ENCODE measurements at regions not wholly inside any gene's neighbourhood (a gene's known extent, or its start where the extent isn't known, plus 50 kb on each side); places are given as distances from the start of the nearest gene placed in this dataset.

- Histone ChIP-seq H3K9me3 (ENCODE audit: insufficient read depth, low read depth, low read length) (no peaks in the 10 kb centered on the region), H3K23ac (ENCODE audit: low read length) (no peak overlapping the region), H3K14ac (ENCODE audit: low read length) (no peak overlapping the region), H4K91ac (ENCODE audit: low read depth, low read length) (no peak overlapping the region), H3K27me3 (ENCODE audit: insufficient read depth, low read length) (no peaks in the 10 kb centered on the region), H3K79me2 (ENCODE audit: control insufficient read depth, insufficient read depth, low read length, poor library complexity) (no peaks in the 10 kb centered on the region), H3K18ac (ENCODE audit: low read length) (no peak overlapping the region), H3K4me3 (ENCODE audit: low read depth, low read length) (no peak overlapping the region), H3K4me1 (ENCODE audit: control insufficient read depth in 1 of 2, insufficient read depth in 2 of 2, low read length in 2 of 2) (no peaks in the 10 kb centered on the region), H2BK12ac (ENCODE audit: low read length) (no peak overlapping the region), H2BK5ac (ENCODE audit: low read depth, low read length, poor library complexity) (no peak overlapping the region), H2BK120ac (ENCODE audit: insufficient read depth, low read length, poor library complexity) (no peak overlapping the region), H3K4ac (ENCODE audit: low read depth, low read length) (no peak overlapping the region), H3K79me1 (ENCODE audit: low read length) (no peaks in the 10 kb centered on the region), H3K9ac (ENCODE audit: low read length) (no peak overlapping the region), H2AK5ac (ENCODE audit: low read length) (no peak overlapping the region), H3K36me3 (ENCODE audit: control insufficient read depth in 1 of 2, insufficient read depth in 2 of 2, low read length in 2 of 2) (no peaks in the 10 kb centered on the region), H3K27ac (ENCODE audit: low read depth, low read length) (no peak overlapping the region), H3K4me2 (ENCODE audit: low read length) (no peak overlapping the region), H4K8ac (ENCODE audit: low read depth, low read length) (no peak overlapping the region), H2AFZ (ENCODE audit: insufficient read depth, low read length, poor library complexity) (no peak overlapping the region), H4K12ac (ENCODE audit: low read depth, low read length) (no peak overlapping the region)
- DNase-seq = peak in 1 of 2 donors; percentile 15
Observed at GRCh38 chr4:19256823-19257222, 994.9 kb upstream of the SLIT2 start.

GRCh38 chr4:19254486-19254885 is 997.2 kb upstream of the SLIT2 start:
- Histone ChIP-seq H3K4me1 (ENCODE audit: control insufficient read depth in 1 of 2, insufficient read depth in 2 of 2, low read length in 2 of 2) (no peaks in the 10 kb centered on the region), H3K9me3 (ENCODE audit: insufficient read depth, low read depth, low read length) (no peaks in the 10 kb centered on the region), H3K18ac (ENCODE audit: low read length) (no peak overlapping the region), H3K36me3 (ENCODE audit: control insufficient read depth in 1 of 2, insufficient read depth in 2 of 2, low read length in 2 of 2) (no peaks in the 10 kb centered on the region), H2AFZ (ENCODE audit: insufficient read depth, low read length, poor library complexity) (no peak overlapping the region), H3K14ac (ENCODE audit: low read length) (no peak overlapping the region), H2BK120ac (ENCODE audit: insufficient read depth, low read length, poor library complexity) (no peak overlapping the region), H4K12ac (ENCODE audit: low read depth, low read length) (no peak overlapping the region), H3K79me1 (ENCODE audit: low read length) (no peaks in the 10 kb centered on the region), H4K91ac (ENCODE audit: low read depth, low read length) (no peak overlapping the region), H3K23ac (ENCODE audit: low read length) (no peak overlapping the region), H3K27me3 (ENCODE audit: insufficient read depth, low read length) (no peaks in the 10 kb centered on the region), H3K4me3 (ENCODE audit: low read depth, low read length) (no peak overlapping the region), H3K4ac (ENCODE audit: low read depth, low read length) (no peak overlapping the region), H3K4me2 (ENCODE audit: low read length) (no peak overlapping the region), H2BK5ac (ENCODE audit: low read depth, low read length, poor library complexity) (no peak overlapping the region), H3K27ac (ENCODE audit: low read depth, low read length) (no peak overlapping the region), H2AK5ac (ENCODE audit: low read length) (no peak overlapping the region), H3K9ac (ENCODE audit: low read length) (no peak overlapping the region), H4K8ac (ENCODE audit: low read depth, low read length) (no peak overlapping the region), H2BK12ac (ENCODE audit: low read length) (no peak overlapping the region), H3K79me2 (ENCODE audit: control insufficient read depth, insufficient read depth, low read length, poor library complexity) (no peaks in the 10 kb centered on the region)
- no peak for DNase-seq

- Histone ChIP-seq H3K79me2 (ENCODE audit: control insufficient read depth, insufficient read depth, low read length, poor library complexity) (no peaks in the 10 kb centered on the region), H2AFZ (ENCODE audit: insufficient read depth, low read length, poor library complexity) (no peak overlapping the region), H3K4me3 (ENCODE audit: low read depth, low read length) (no peak overlapping the region), H3K27me3 (ENCODE audit: insufficient read depth, low read length) (no peaks in the 10 kb centered on the region), H4K12ac (ENCODE audit: low read depth, low read length) (no peak overlapping the region), H3K36me3 (ENCODE audit: control insufficient read depth in 1 of 2, insufficient read depth in 2 of 2, low read length in 2 of 2) (no peaks in the 10 kb centered on the region), H2BK5ac (ENCODE audit: low read depth, low read length, poor library complexity) (no peak overlapping the region), H3K79me1 (ENCODE audit: low read length) (no peaks in the 10 kb centered on the region), H3K27ac (ENCODE audit: low read depth, low read length) (no peak overlapping the region), H4K91ac (ENCODE audit: low read depth, low read length) (no peak overlapping the region), H2BK120ac (ENCODE audit: insufficient read depth, low read length, poor library complexity) (no peak overlapping the region), H3K14ac (ENCODE audit: low read length) (no peak overlapping the region), H2AK5ac (ENCODE audit: low read length) (no peak overlapping the region), H3K9ac (ENCODE audit: low read length) (no peak overlapping the region), H3K23ac (ENCODE audit: low read length) (no peak overlapping the region), H3K4me1 (ENCODE audit: control insufficient read depth in 1 of 2, insufficient read depth in 2 of 2, low read length in 2 of 2) (no peaks in the 10 kb centered on the region), H3K9me3 (ENCODE audit: insufficient read depth, low read depth, low read length) (no peaks in the 10 kb centered on the region), H2BK12ac (ENCODE audit: low read length) (no peak overlapping the region), H4K8ac (ENCODE audit: low read depth, low read length) (no peak overlapping the region), H3K18ac (ENCODE audit: low read length) (no peak overlapping the region), H3K4me2 (ENCODE audit: low read length) (no peak overlapping the region), H3K4ac (ENCODE audit: low read depth, low read length) (no peak overlapping the region)
- WGBS (ENCODE audit: extremely low coverage, insufficient coverage, insufficient read length) = no CpG with 5 or more reads among the region's 4 CpGs
- no peak for DNase-seq
Observed at GRCh38 chr4:19248023-19248422, 1003.7 kb upstream of the SLIT2 start.

GRCh38 chr4:19241895-19242294 is 1009.8 kb upstream of the SLIT2 start:
- H4K8ac ChIP-seq (ENCODE audit: low read depth, low read length) = no peak overlapping the region
- H3K23ac ChIP-seq (ENCODE audit: low read length) = no peak overlapping the region
- H3K27ac ChIP-seq (ENCODE audit: low read depth, low read length) = no peak overlapping the region
- H4K91ac ChIP-seq (ENCODE audit: low read depth, low read length) = no peak overlapping the region
- no peaks in the 10 kb centered on the region for H3K79me2 ChIP-seq (ENCODE audit: control insufficient read depth, insufficient read depth, low read length, poor library complexity)
- peaks cover 7% of the 10 kb centered on the region for H3K79me1 ChIP-seq (ENCODE audit: low read length)
- no peak overlapping the region for H2AK5ac ChIP-seq (ENCODE audit: low read length)
- no peaks in the 10 kb centered on the region for H3K36me3 ChIP-seq (ENCODE audit: control insufficient read depth in 1 of 2, insufficient read depth in 2 of 2, low read length in 2 of 2)
- no peak overlapping the region for H3K4me3 ChIP-seq (ENCODE audit: low read depth, low read length)
- H3K14ac ChIP-seq (ENCODE audit: low read length) = no peak overlapping the region
- H4K12ac ChIP-seq (ENCODE audit: low read depth, low read length) = no peak overlapping the region
- no peak overlapping the region for H2AFZ ChIP-seq (ENCODE audit: insufficient read depth, low read length, poor library complexity)
- H2BK120ac ChIP-seq (ENCODE audit: insufficient read depth, low read length, poor library complexity) = no peak overlapping the region
- peak; percentile 7 to 57 for DNase-seq
- H3K9me3 ChIP-seq (ENCODE audit: insufficient read depth, low read depth, low read length) = no peaks in the 10 kb centered on the region
- WGBS (ENCODE audit: extremely low coverage, insufficient coverage, insufficient read length) = no CpG with 5 or more reads among the region's 4 CpGs
- H2BK12ac ChIP-seq (ENCODE audit: low read length) = no peak overlapping the region
- H2BK5ac ChIP-seq (ENCODE audit: low read depth, low read length, poor library complexity) = no peak overlapping the region
- no peak overlapping the region for H3K9ac ChIP-seq (ENCODE audit: low read length)
- no peaks in the 10 kb centered on the region for H3K27me3 ChIP-seq (ENCODE audit: insufficient read depth, low read length)
- H3K4me1 ChIP-seq (ENCODE audit: control insufficient read depth in 1 of 2, insufficient read depth in 2 of 2, low read length in 2 of 2) = no peaks in the 10 kb centered on the region
- no peak overlapping the region for H3K4ac ChIP-seq (ENCODE audit: low read depth, low read length)
- no peak overlapping the region for H3K18ac ChIP-seq (ENCODE audit: low read length)
- H3K4me2 ChIP-seq (ENCODE audit: low read length) = no peak overlapping the region

GRCh38 chr4:19239565-19239964 is 1012.1 kb upstream of the SLIT2 start:
- H3K23ac ChIP-seq (ENCODE audit: low read length) = no peak overlapping the region
- H3K27me3 ChIP-seq (ENCODE audit: insufficient read depth, low read length) = no peaks in the 10 kb centered on the region
- H2AFZ ChIP-seq (ENCODE audit: insufficient read depth, low read length, poor library complexity) = no peak overlapping the region
- H3K79me2 ChIP-seq (ENCODE audit: control insufficient read depth, insufficient read depth, low read length, poor library complexity) = no peaks in the 10 kb centered on the region
- H3K14ac ChIP-seq (ENCODE audit: low read length) = no peak overlapping the region
- H4K12ac ChIP-seq (ENCODE audit: low read depth, low read length) = no peak overlapping the region
- no peak overlapping the region for H3K4me3 ChIP-seq (ENCODE audit: low read depth, low read length)
- H3K4me1 ChIP-seq (ENCODE audit: control insufficient read depth in 1 of 2, insufficient read depth in 2 of 2, low read length in 2 of 2) = no peaks in the 10 kb centered on the region
- H3K27ac ChIP-seq (ENCODE audit: low read depth, low read length) = peak overlapping the region; percentile 83
- H3K4me2 ChIP-seq (ENCODE audit: low read length) = no peak overlapping the region
- peak; percentile 10 to 74 for DNase-seq
- no CpG with 5 or more reads among the region's 2 CpGs for WGBS (ENCODE audit: extremely low coverage, insufficient coverage, insufficient read length)
- peaks cover 7% of the 10 kb centered on the region for H3K79me1 ChIP-seq (ENCODE audit: low read length)
- no peak overlapping the region for H2AK5ac ChIP-seq (ENCODE audit: low read length)
- no peak overlapping the region for H4K8ac ChIP-seq (ENCODE audit: low read depth, low read length)
- H2BK5ac ChIP-seq (ENCODE audit: low read depth, low read length, poor library complexity) = no peak overlapping the region
- no peak overlapping the region for H2BK120ac ChIP-seq (ENCODE audit: insufficient read depth, low read length, poor library complexity)
- H3K4ac ChIP-seq (ENCODE audit: low read depth, low read length) = no peak overlapping the region
- no peaks in the 10 kb centered on the region for H3K9me3 ChIP-seq (ENCODE audit: insufficient read depth, low read depth, low read length)
- H3K9ac ChIP-seq (ENCODE audit: low read length) = no peak overlapping the region
- no peak overlapping the region for H2BK12ac ChIP-seq (ENCODE audit: low read length)
- no peak overlapping the region for H3K18ac ChIP-seq (ENCODE audit: low read length)
- no peak overlapping the region for H4K91ac ChIP-seq (ENCODE audit: low read depth, low read length)
- H3K36me3 ChIP-seq (ENCODE audit: control insufficient read depth in 1 of 2, insufficient read depth in 2 of 2, low read length in 2 of 2) = no peaks in the 10 kb centered on the region
